Right lobe of liver (tissue), 6 donors: ENCODE measurements at regions not wholly inside any gene's neighbourhood (a gene's known extent, or its start where the extent isn't known, plus 50 kb on each side); places are given as distances from the start of the nearest gene placed in this dataset.

ENCODE experiments used
- ATAC-seq, 4 donors: fragments of 200-7000 bp; cut with Tn5 transposase; one replicate each; pipeline ENCODE4 v1.9.1; 2020; ENCODE audit warnings: mild to moderate bottlenecking in 4 of 4, moderate library complexity in 4 of 4
- DNase-seq, 3 donors: peaks; one replicate each; pipeline ENCODE4 v3.0.0-alpha.2; 2020
- H3K27ac ChIP-seq, 3 donors: fragments of 200-600 bp; one replicate each; pipeline ENCODE4 v1.8.0; 2022
- H3K27me3 ChIP-seq, 2 donors: fragments of 200-600 bp; one replicate each; pipeline ENCODE4 v1.8.0; 2022
- H3K36me3 ChIP-seq, 4 donors: fragments of 200-600 bp; sonication (generic) in 1 of 4; one replicate each; pipeline versions ENCODE4 v1.5.1 to v1.8.0; 2017 to 2022; ENCODE audit warnings: control low read depth in 1 of 4
- H3K4me1 ChIP-seq, 4 donors: fragments of 200-600 bp; sonication (generic) in 1 of 4; one replicate each; pipeline versions ENCODE4 v1.5.1 to v1.8.0; 2017 to 2022; ENCODE audit warnings: control low read depth in 1 of 4
- H3K4me3 ChIP-seq, 3 donors: fragments of 200-600 bp; one replicate each; pipeline ENCODE4 v1.8.0; 2022
- H3K9me3 ChIP-seq, 4 donors: fragments of 200-600 bp; sonication (generic) in 1 of 4; one replicate each; pipeline versions ENCODE4 v1.5.1 to v1.8.0; 2017 to 2022; ENCODE audit warnings: control low read depth in 1 of 4
- POLR2A ChIP-seq: fragments of 450-650 bp; IDR thresholded peaks from one replicate; pipeline ENCODE4 v1.6.1; 2017; ENCODE audit warnings: antibody characterized with exemption, mild to moderate bottlenecking
- WGBS: methylation state at CpG from one replicate; pipeline ENCODE4 v1.1.6; 2018; ENCODE audit warnings: low coverage, low lambda C conversion rate; ENCODE audit not compliant: insufficient coverage; ENCODE audit errors: missing lambda C conversion rate; 5-methylcytosine and 5-hydroxymethylcytosine counted together
- intact Hi-C, 2 donors: fragments of 100-400 bp; cut with DNase I; formaldehyde crosslinking; loops; one replicate each; pipeline versions ENCODE4 v1.11.2 to v1.14.1; 2022
- TF ChIP-seq, protein P1 (sequence below), 4 donors: fragments of 200-600 bp in 3 of 4; fragments of 450-650 bp in 1 of 4; IDR thresholded peaks; one replicate each; pipeline versions ENCODE4 v1.5.1 to v1.8.0; 2016 to 2022; ENCODE audit warnings: antibody characterized with exemption in 4 of 4, mild to moderate bottlenecking in 2 of 4
- donor health status: DM: no; HTN: yes; CAD: no.
- donor health status: DM: no; HTN: no; CAD: no.
- donor health status: DM: no; HTN: no; CAD: no.
- donor health status: DM: no; HTN: yes; CAD: no.
- donor health status: DM: no; HTN: yes; CAD: no.

DNA sequence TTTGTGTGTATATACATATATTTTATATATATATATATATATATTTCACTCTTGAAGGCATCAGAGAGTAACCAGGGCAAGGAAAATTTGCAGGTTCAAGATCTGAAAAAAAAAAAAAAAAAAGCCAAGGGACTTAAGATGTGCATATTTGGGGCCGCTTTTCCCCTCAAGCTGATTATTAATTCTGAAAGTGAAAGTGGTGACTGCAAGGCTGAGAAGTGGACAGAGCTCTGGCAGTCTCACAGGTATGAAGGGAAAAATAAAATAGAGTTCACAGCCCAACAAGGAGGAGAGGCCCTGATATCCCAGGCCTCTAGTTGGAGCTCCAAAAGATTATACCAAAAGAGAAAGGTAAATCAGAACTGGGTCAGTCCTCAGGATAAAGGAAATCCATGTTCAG lies 234.4 kb upstream of the GAS1 start:
- Histone ChIP-seq H3K9me3 (no peaks in the 10 kb centered on the region), H3K27me3 (no peaks in the 10 kb centered on the region), H3K27ac (no peak overlapping the region), H3K4me3 (no peak overlapping the region), H3K4me1 (no peaks in the 10 kb centered on the region), H3K36me3 (no peaks in the 10 kb centered on the region)
- TF ChIP-seq, protein P1, sequence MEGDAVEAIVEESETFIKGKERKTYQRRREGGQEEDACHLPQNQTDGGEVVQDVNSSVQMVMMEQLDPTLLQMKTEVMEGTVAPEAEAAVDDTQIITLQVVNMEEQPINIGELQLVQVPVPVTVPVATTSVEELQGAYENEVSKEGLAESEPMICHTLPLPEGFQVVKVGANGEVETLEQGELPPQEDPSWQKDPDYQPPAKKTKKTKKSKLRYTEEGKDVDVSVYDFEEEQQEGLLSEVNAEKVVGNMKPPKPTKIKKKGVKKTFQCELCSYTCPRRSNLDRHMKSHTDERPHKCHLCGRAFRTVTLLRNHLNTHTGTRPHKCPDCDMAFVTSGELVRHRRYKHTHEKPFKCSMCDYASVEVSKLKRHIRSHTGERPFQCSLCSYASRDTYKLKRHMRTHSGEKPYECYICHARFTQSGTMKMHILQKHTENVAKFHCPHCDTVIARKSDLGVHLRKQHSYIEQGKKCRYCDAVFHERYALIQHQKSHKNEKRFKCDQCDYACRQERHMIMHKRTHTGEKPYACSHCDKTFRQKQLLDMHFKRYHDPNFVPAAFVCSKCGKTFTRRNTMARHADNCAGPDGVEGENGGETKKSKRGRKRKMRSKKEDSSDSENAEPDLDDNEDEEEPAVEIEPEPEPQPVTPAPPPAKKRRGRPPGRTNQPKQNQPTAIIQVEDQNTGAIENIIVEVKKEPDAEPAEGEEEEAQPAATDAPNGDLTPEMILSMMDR (IDR thresholded peaks at IDR 0.05), result no peak
- no peak for TF ChIP-seq POLR2A
- intact Hi-C loops, result no loop called here
- ATAC-seq (peak in 1 of 4 donors; percentile 28), DNase-seq (no peak)
- 9% methylated on average over 1 of the region's 1 CpG for WGBS

DNA sequence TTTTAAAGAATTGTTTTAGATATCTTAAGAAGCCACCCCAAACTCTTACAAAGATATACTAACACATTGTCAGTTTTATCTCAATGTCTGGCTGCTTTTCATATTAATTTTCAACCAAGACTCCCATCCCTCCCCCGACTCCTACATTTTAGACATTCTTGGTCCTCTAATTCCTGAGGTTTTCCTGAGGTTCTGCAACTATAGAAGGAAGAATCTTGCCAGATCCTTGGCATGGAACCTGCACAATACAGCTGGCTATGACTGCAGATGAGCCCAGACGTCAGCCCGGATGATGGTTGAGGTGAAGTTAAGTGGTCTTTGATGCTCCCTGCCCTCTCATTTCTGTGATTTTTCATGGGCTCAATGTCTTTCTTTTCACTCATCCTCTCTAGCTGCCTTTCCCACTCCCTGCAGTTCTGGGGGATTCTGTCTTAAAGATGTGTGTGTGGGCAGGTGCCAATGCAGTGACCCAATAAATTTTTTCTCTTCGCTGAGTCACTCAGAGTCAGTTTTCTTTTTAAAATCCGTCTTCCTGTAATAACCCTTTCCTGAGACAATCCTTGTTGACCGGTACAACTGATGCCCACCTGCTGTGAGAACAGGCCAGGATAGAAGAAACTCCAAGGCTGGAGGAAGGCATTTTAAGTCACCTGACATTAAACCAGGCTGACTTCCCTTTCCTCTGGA lies 237.8 kb upstream of the GAS1 start:
- no peak for ATAC-seq
- H3K27me3 ChIP-seq, result no peaks in the 10 kb centered on the region

DNA sequence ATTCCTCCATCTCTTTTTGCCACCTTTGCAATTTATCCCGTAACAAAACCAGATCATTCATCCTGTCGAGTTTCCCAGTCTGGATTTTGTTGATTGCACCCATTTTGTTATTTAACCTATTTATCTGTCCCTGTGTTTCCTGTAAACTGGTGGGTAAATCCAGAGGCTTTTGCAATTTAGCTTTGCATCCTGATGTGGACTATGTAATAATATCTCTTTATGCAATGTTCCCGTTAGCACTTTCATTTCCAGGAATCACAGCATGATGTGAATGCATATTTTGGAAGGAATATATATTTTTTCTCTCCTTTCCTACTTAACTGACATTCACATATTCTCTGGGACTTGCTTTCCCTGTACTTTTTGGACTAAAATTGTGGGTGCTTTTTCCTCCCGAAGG lies 240.3 kb upstream of the GAS1 start:
- intact Hi-C loops, result no loop called here
- no peak for DNase-seq
- Histone ChIP-seq H3K27me3 (no peaks in the 10 kb centered on the region), H3K9me3 (no peaks in the 10 kb centered on the region), H3K36me3 (no peaks in the 10 kb centered on the region), H3K27ac (no peak overlapping the region), H3K4me3 (no peak overlapping the region), H3K4me1 (no peaks in the 10 kb centered on the region)
- TF ChIP-seq, protein P1 (IDR thresholded peaks at IDR 0.05), result no peak
- TF ChIP-seq POLR2A, result no peak
- ATAC-seq, result no peak
- 48% methylated on average over 4 of the region's 4 CpGs for WGBS

More for the DNA sequence above, 237.8 kb upstream of the GAS1 start:
- H3K4me1 ChIP-seq, result no peaks in the 10 kb centered on the region
- WGBS, result 66% methylated on average over 6 of the region's 6 CpGs
- H3K4me3 ChIP-seq, result no peak overlapping the region
- H3K9me3 ChIP-seq, result no peaks in the 10 kb centered on the region
- intact Hi-C loops, result no loop called here
- TF ChIP-seq POLR2A, result no peak
- TF ChIP-seq, protein P1 (IDR thresholded peaks at IDR 0.05), result no peak
- H3K36me3 ChIP-seq, result no peaks in the 10 kb centered on the region
- no peak overlapping the region for H3K27ac ChIP-seq
- DNase-seq, result no peak

DNA sequence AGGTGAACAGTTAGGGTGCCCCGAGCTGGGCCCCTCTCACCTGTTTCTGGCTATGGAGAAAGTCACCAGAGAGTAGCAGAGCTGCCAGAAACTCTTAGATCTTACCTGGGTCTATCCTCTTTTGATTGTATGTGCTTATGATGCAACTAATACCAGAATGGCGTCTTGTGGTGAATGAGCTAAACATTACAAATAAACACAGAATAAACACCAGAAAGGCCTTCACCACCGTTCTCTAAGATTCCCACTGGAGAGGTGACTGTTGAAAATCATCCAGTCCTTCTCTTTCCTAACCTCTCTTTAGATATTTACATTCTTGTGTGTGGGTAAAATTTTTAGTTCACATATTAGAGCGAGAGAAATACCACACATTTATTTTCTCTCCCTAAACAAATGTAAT lies 241.7 kb upstream of the GAS1 start:
- TF ChIP-seq, protein P1 (IDR thresholded peaks at IDR 0.05), result no peak
- no peak for TF ChIP-seq POLR2A
- DNase-seq (no peak), ATAC-seq (no peak)
- Histone ChIP-seq H3K4me1 (no peaks in the 10 kb centered on the region), H3K9me3 (no peaks in the 10 kb centered on the region), H3K36me3 (no peaks in the 10 kb centered on the region), H3K4me3 (no peak overlapping the region), H3K27ac (no peak overlapping the region), H3K27me3 (no peaks in the 10 kb centered on the region)
- intact Hi-C loops, result no loop called here
- WGBS, result 66% methylated on average over 4 of the region's 4 CpGs
